Lower leg skin (tissue), 4 donors: ENCODE measurements at regions not wholly inside any gene's neighbourhood (a gene's known extent, or its start where the extent isn't known, plus 50 kb on each side); places are given as distances from the start of the nearest gene placed in this dataset.

Source experiments
- DNase-seq, 2 donors: peaks; one replicate each; pipeline ENCODE4 v3.0.0-alpha.2; 2019; ENCODE audit warnings: low spot score in 2 of 2
- H3K4me3 ChIP-seq: fragments of 200-600 bp; sonication (generic); 2 replicates; pipeline ENCODE4 v1.5.1; 2017; ENCODE audit warnings: mild to moderate bottlenecking, low read depth; ENCODE audit not compliant: poor library complexity, severe bottlenecking
- CTCF ChIP-seq, 3 donors: fragments of 450-650 bp; IDR thresholded peaks; one replicate each; pipeline ENCODE4 v1.5.1; 2016; ENCODE audit warnings: antibody characterized with exemption in 3 of 3, mild to moderate bottlenecking in 3 of 3, moderate library complexity in 2 of 3
- POLR2A ChIP-seq, 2 donors: fragments of 450-650 bp; IDR thresholded peaks; one replicate each; pipeline ENCODE4 v1.6.1; 2016 to 2017; ENCODE audit warnings: antibody characterized with exemption in 2 of 2, mild to moderate bottlenecking in 1 of 2, moderate library complexity in 1 of 2
- WGBS, 2 donors: methylation state at CpG; one replicate each; pipeline ENCODE4 v1.1.5; 2018; 5-methylcytosine and 5-hydroxymethylcytosine counted together
- intact Hi-C: fragments of 100-400 bp; cut with DNase I; formaldehyde crosslinking; loops from one replicate; pipeline ENCODE4 v1.15.0; 2023; ENCODE audit warnings: low total_unique reads

- H3K4me3 ChIP-seq, result no peak overlapping the region
- intact Hi-C loops, result no loop called here
- no peak for TF ChIP-seq CTCF (IDR thresholded peaks at IDR 0.05)
- TF ChIP-seq POLR2A (IDR thresholded peaks at IDR 0.05), result no peak
- DNase-seq, result no peak
- 51 to 77% methylated on average over 2 of the region's 2 CpGs for WGBS, 2 donors
Observed at GRCh38 chr10:10359263-10359662, 658.4 kb upstream of the CELF2 start.

- TF ChIP-seq CTCF (IDR thresholded peaks at IDR 0.05) (no peak), POLR2A (IDR thresholded peaks at IDR 0.05) (no peak)
- whole genome bisulfite sequencing, 2 donors, result 46 to 50% methylated on average over 3 of the region's 3 CpGs
- intact Hi-C loops, result no loop called here
- no peak overlapping the region for H3K4me3 ChIP-seq
- DNase-seq, result no peak
Observed at GRCh38 chr10:10361301-10361885, 656.3 kb upstream of the CELF2 start.

GRCh38 chr10:10362800-10363199 lies 654.9 kb upstream of the CELF2 start:
- no peak for DNase-seq
- 77% methylated on average over 4 of the region's 4 CpGs for WGBS, 2 donors
- TF ChIP-seq POLR2A (IDR thresholded peaks at IDR 0.05), result no peak
- no peak for TF ChIP-seq CTCF (IDR thresholded peaks at IDR 0.05)
- H3K4me3 ChIP-seq, result no peak overlapping the region
- intact Hi-C loops, result no loop called here

- intact Hi-C loops, result no loop called here
- no peak overlapping the region for H3K4me3 ChIP-seq
- DNase-seq, result no peak
- WGBS, 2 donors, result 92 to 95% methylated on average over 6 of the region's 6 CpGs
- TF ChIP-seq CTCF (IDR thresholded peaks at IDR 0.05) (no peak), POLR2A (IDR thresholded peaks at IDR 0.05) (no peak)
Observed at GRCh38 chr10:10363217-10363616, 654.5 kb upstream of the CELF2 start.

GRCh38 chr10:10364902-10365301 lies 652.8 kb upstream of the CELF2 start:
- TF ChIP-seq POLR2A (IDR thresholded peaks at IDR 0.05) (no peak), CTCF (IDR thresholded peaks at IDR 0.05) (no peak)

GRCh38 chr10:10365676-10366075 lies 652.0 kb upstream of the CELF2 start:
- 87 to 93% methylated on average over 3 of the region's 3 CpGs for WGBS, 2 donors
- intact Hi-C loops, result no loop called here
- DNase-seq, result no peak
- TF ChIP-seq POLR2A (IDR thresholded peaks at IDR 0.05) (no peak), CTCF (IDR thresholded peaks at IDR 0.05) (no peak)
- no peak overlapping the region for H3K4me3 ChIP-seq

More at GRCh38 chr10:10364902-10365301, 652.8 kb upstream of the CELF2 start:
- DNase-seq, result no peak
- intact Hi-C loops, result no loop called here
- 68 to 69% methylated on average over 2 of the region's 2 CpGs for WGBS, 2 donors
- H3K4me3 ChIP-seq, result no peak overlapping the region
